CD14-positive monocyte (primary cell): ENCODE measurements at regions not wholly inside any gene's neighbourhood (a gene's known extent, or its start where the extent isn't known, plus 50 kb on each side); places are given as distances from the start of the nearest gene placed in this dataset.

ENCODE experiments used
- DNase-seq, 3 donors: peaks; one replicate each; pipeline ENCODE4 v3.0.0-alpha.2; 2011 to 2022
- H2AFZ ChIP-seq: 2 replicates; pipeline ENCODE4 v1.6.0; 2012; ENCODE audit warnings: mild to moderate bottlenecking, low read depth, low read length, inconsistent platforms; ENCODE audit not compliant: insufficient read depth, poor library complexity, severe bottlenecking
- H3K27ac ChIP-seq, 2 donors: 1 replicate in 1 of 2; 2 replicates in 1 of 2; pipeline ENCODE4 v1.5.1; 2012 to 2013; ENCODE audit warnings: low read length in 2 of 2, control low read depth in 1 of 2, inconsistent platforms in 1 of 2, low read depth in 1 of 2, mild to moderate bottlenecking in 1 of 2
- H3K27me3 ChIP-seq, 2 donors: one replicate each; pipeline versions ENCODE4 v1.6.0 to v1.6.1; 2011 to 2013; ENCODE audit warnings: low read length in 2 of 2; ENCODE audit not compliant: control insufficient read depth in 2 of 2, insufficient read depth in 2 of 2
- H3K36me3 ChIP-seq, 2 donors: replicated peaks in 1 of 2; 1 replicate in 1 of 2; 2 replicates in 1 of 2; pipeline versions ENCODE4 v1.5.1 to v1.6.1; 2012 to 2013; ENCODE audit warnings: low read length in 2 of 2, control low read depth in 1 of 2, inconsistent platforms in 1 of 2, mild to moderate bottlenecking in 1 of 2; ENCODE audit not compliant: insufficient read depth in 2 of 2, control insufficient read depth in 1 of 2
- H3K4me1 ChIP-seq, 2 donors: 1 replicate in 1 of 2; 2 replicates in 1 of 2; pipeline versions ENCODE4 v1.5.1 to v1.6.1; 2012 to 2013; ENCODE audit warnings: low read length in 2 of 2, control low read depth in 1 of 2, inconsistent platforms in 1 of 2, mild to moderate bottlenecking in 1 of 2, moderate library complexity in 1 of 2; ENCODE audit not compliant: insufficient read depth in 2 of 2, control insufficient read depth in 1 of 2
- H3K4me2 ChIP-seq: replicated peaks from 2 replicates; pipeline ENCODE3; 2012; ENCODE audit warnings: low read length, moderate library complexity, mild to moderate bottlenecking; ENCODE audit not compliant: poor library complexity, severe bottlenecking; ENCODE audit errors: extremely low read depth
- H3K4me3 ChIP-seq, 3 experiments: fragments of 200-600 bp in 1 of 3; sonication (generic) in 1 of 3; replicated peaks in 1 of 3; 1 replicate in 2 of 3; 2 replicates in 1 of 3; pipeline ENCODE4 v1.5.1; 2011 to 2013; ENCODE audit warnings: low read length in 3 of 3, mild to moderate bottlenecking in 3 of 3, control low read depth in 2 of 3, low read depth in 2 of 3, inconsistent platforms in 1 of 3, moderate library complexity in 1 of 3
- H3K79me2 ChIP-seq: 2 replicates; pipeline ENCODE4 v1.6.0; 2012; ENCODE audit warnings: mild to moderate bottlenecking, control low read depth, inconsistent platforms, low read length, moderate library complexity; ENCODE audit not compliant: insufficient read depth
- H3K9ac ChIP-seq: 2 replicates; pipeline ENCODE4 v1.6.0; 2017; ENCODE audit warnings: low read length, mild to moderate bottlenecking; ENCODE audit not compliant: insufficient read depth, poor library complexity, severe bottlenecking
- H3K9me3 ChIP-seq, 2 donors: replicated peaks in 1 of 2; 1 replicate in 1 of 2; 2 replicates in 1 of 2; pipeline versions ENCODE4 v1.5.1 to v1.6.1; 2012 to 2013; ENCODE audit warnings: low read length in 2 of 2, control low read depth in 1 of 2; ENCODE audit not compliant: control insufficient read depth in 1 of 2, insufficient read depth in 1 of 2
- H4K20me1 ChIP-seq: 2 replicates; pipeline ENCODE4 v1.6.0; 2012; ENCODE audit warnings: mild to moderate bottlenecking, low read length, control low read depth, moderate library complexity; ENCODE audit not compliant: insufficient read depth
- H3K27ac Mint-ChIP-seq, 7 donors: one replicate each; pipeline ENCODE4 v1.8.0; 2020; ENCODE audit warnings: mild to moderate bottlenecking in 7 of 7, mixed read lengths in 7 of 7, moderate library complexity in 6 of 7, inconsistent platforms in 2 of 7
- H3K27me3 Mint-ChIP-seq, 3 donors: one replicate each; pipeline ENCODE4 v1.8.0; 2021 to 2022; ENCODE audit warnings: low read depth in 3 of 3, mild to moderate bottlenecking in 3 of 3, mixed read lengths in 3 of 3, moderate library complexity in 3 of 3, inconsistent platforms in 1 of 3
- H3K36me3 Mint-ChIP-seq, 2 donors: one replicate each; pipeline ENCODE4 v1.8.0; 2020; ENCODE audit warnings: mixed read lengths in 2 of 2, inconsistent platforms in 1 of 2, mild to moderate bottlenecking in 1 of 2
- H3K4me1 Mint-ChIP-seq: one replicate; pipeline ENCODE4 v1.8.0; 2020; ENCODE audit warnings: mild to moderate bottlenecking, mixed read lengths
- H3K4me3 Mint-ChIP-seq, 2 donors: one replicate each; pipeline ENCODE4 v1.8.0; 2020; ENCODE audit warnings: mild to moderate bottlenecking in 2 of 2, mixed read lengths in 2 of 2, moderate library complexity in 1 of 2
- H3K9me3 Mint-ChIP-seq, 7 donors: one replicate each; pipeline ENCODE4 v1.8.0; 2020 to 2022; ENCODE audit warnings: mixed read lengths in 7 of 7, mild to moderate bottlenecking in 6 of 7, moderate library complexity in 6 of 7, inconsistent platforms in 2 of 7
- WGBS: methylation state at CpG from one replicate; pipeline ENCODE4 v1.1.5; 2013; ENCODE audit warnings: missing lambda C conversion rate; ENCODE audit not compliant: insufficient coverage; 5-methylcytosine and 5-hydroxymethylcytosine counted together
- intact Hi-C, 2 donors: fragments of 100-400 bp; cut with micrococcal nuclease; formaldehyde crosslinking; loops; one replicate each; pipeline versions ENCODE4 v1.15.0 to v1.15.1; 2023
- TF ChIP-seq, protein P1 (sequence below): fragments of 200-600 bp; IDR thresholded peaks from one replicate; pipeline ENCODE4 v1.8.0; 2022; ENCODE audit warnings: antibody characterized with exemption, mild to moderate bottlenecking

- Histone ChIP-seq H3K79me2 (no peaks in the 10 kb centered on the region), H3K4me3 (no peak overlapping the region), H3K9me3 (no peaks in the 10 kb centered on the region), H3K4me1 (no peaks in the 10 kb centered on the region), H3K27me3 (no peaks in the 10 kb centered on the region), H3K4me2 (no peak overlapping the region), H3K9ac (no peak overlapping the region), H3K36me3 (no peaks in the 10 kb centered on the region), H2AFZ (no peak overlapping the region), H4K20me1 (no peaks in the 10 kb centered on the region), H3K27ac (no peak overlapping the region)
- Mint-ChIP-seq H3K4me1 (no peaks in the 10 kb centered on the region), H3K27ac (no peak overlapping the region), H3K4me3 (no peak overlapping the region), H3K27me3 (peaks cover 0 to 2% (median 0%) of the 10 kb centered on the region in 3 donors), H3K36me3 (peaks cover 0 to 2% of the 10 kb centered on the region in 2 donors), H3K9me3 (peaks cover 4 to 7% (median 6%) of the 10 kb centered on the region in 7 donors)
- TF ChIP-seq, protein P1, sequence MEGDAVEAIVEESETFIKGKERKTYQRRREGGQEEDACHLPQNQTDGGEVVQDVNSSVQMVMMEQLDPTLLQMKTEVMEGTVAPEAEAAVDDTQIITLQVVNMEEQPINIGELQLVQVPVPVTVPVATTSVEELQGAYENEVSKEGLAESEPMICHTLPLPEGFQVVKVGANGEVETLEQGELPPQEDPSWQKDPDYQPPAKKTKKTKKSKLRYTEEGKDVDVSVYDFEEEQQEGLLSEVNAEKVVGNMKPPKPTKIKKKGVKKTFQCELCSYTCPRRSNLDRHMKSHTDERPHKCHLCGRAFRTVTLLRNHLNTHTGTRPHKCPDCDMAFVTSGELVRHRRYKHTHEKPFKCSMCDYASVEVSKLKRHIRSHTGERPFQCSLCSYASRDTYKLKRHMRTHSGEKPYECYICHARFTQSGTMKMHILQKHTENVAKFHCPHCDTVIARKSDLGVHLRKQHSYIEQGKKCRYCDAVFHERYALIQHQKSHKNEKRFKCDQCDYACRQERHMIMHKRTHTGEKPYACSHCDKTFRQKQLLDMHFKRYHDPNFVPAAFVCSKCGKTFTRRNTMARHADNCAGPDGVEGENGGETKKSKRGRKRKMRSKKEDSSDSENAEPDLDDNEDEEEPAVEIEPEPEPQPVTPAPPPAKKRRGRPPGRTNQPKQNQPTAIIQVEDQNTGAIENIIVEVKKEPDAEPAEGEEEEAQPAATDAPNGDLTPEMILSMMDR: no peak
- 100% methylated on average over 1 of the region's 3 CpGs for WGBS
- DNase-seq: no peak
- intact Hi-C loops: no loop called here
These were observed 261.1 kb upstream of the RGS18 start for GRCh38 chr1:191897134-191897533.

- H3K36me3 Mint-ChIP-seq: no peaks in the 10 kb centered on the region
- no peaks in the 10 kb centered on the region for H3K27me3 Mint-ChIP-seq
- 100% methylated on average over 2 of the region's 7 CpGs for WGBS
- no peak overlapping the region for H3K4me3 ChIP-seq
- TF ChIP-seq, protein P1: no peak
- H3K36me3 ChIP-seq: no peaks in the 10 kb centered on the region
- no peaks in the 10 kb centered on the region for H3K27me3 ChIP-seq
- no peak overlapping the region for H3K9ac ChIP-seq
- no peaks in the 10 kb centered on the region for H3K9me3 ChIP-seq
- H3K4me3 Mint-ChIP-seq: no peak overlapping the region
- peaks cover 0 to 15% (median 4%) of the 10 kb centered on the region in 7 donors for H3K9me3 Mint-ChIP-seq
- no peaks in the 10 kb centered on the region for H4K20me1 ChIP-seq
- H3K4me2 ChIP-seq: no peak overlapping the region
- H3K4me1 ChIP-seq: no peaks in the 10 kb centered on the region
- no peak overlapping the region for H2AFZ ChIP-seq
- no peaks in the 10 kb centered on the region for H3K4me1 Mint-ChIP-seq
- H3K27ac ChIP-seq: no peak overlapping the region
- no peaks in the 10 kb centered on the region for H3K79me2 ChIP-seq
- DNase-seq: no peak
- intact Hi-C loops: no loop called here
- no peak overlapping the region for H3K27ac Mint-ChIP-seq
These were observed 256.6 kb upstream of the RGS18 start for GRCh38 chr1:191901651-191902050.
